ENCODE measurements at regions not wholly inside any gene's neighbourhood (a gene's known extent, or its start where the extent isn't known, plus 50 kb on each side); places are given as distances from the start of the nearest gene placed in this dataset.

DNA sequence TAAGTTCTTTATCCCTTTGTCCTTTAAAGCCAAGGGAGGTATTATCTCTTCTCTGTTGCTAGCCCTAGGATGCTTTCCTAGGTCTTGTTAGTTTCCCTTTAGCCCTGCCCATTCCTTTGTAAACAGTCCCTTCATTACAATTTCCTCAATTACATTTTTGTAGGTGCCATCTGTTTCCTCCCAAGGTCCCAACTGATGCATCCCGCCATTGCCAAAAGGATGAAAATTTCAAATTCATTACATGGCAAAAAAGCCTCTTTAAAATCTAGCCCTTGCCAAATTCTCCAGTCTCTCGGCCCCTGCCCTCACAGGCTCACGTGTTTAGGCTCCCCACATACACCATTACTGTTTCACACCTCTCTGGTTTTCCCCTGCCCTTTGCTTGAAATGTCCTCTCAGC, 151.9 kb upstream of the C1orf87 start:
- no peak for DNase-seq (ENCODE audit: low read depth, low spot score)

DNA sequence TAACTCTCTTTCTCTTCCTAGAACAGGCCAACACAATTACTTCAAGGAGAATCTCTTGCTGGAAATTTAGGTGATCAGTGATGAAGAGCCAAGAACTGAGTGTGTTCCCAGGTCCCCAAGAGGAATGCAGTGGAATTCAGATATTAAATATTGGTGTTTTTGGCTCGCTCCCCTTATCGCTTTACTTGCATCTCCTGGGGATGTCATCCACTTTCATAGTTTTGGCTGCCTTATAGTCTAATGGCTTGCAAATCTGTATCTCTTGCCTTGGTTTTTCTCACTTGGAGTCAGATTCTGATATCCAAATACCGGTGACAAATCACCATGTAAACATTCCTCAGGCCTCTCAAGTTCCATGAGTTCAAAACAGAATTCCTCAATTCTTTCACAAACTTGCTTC, 151.0 kb upstream of the C1orf87 start:
- DNase-seq (ENCODE audit: low read depth, low spot score): no peak

DNA sequence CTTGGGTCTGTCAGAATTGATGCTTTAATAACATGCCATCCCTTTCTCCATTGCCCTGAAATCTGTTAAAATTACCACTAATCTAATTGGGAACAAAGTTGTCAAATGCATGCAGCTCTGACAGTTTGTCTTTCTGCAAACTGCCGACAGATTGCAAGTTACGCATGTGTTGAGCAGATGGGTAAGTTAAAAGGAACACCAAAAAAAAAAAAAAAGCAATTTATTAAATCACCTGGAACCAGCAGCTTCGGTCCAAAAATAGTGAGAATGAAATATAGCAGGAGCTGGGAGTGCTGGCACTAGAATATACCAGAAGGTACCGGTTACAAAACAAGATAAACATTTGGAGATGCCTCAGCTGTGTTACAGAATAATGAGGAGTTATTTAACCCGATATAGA, 149.6 kb upstream of the C1orf87 start:
- DNase-seq (ENCODE audit: low read depth, low spot score): no peak

DNA sequence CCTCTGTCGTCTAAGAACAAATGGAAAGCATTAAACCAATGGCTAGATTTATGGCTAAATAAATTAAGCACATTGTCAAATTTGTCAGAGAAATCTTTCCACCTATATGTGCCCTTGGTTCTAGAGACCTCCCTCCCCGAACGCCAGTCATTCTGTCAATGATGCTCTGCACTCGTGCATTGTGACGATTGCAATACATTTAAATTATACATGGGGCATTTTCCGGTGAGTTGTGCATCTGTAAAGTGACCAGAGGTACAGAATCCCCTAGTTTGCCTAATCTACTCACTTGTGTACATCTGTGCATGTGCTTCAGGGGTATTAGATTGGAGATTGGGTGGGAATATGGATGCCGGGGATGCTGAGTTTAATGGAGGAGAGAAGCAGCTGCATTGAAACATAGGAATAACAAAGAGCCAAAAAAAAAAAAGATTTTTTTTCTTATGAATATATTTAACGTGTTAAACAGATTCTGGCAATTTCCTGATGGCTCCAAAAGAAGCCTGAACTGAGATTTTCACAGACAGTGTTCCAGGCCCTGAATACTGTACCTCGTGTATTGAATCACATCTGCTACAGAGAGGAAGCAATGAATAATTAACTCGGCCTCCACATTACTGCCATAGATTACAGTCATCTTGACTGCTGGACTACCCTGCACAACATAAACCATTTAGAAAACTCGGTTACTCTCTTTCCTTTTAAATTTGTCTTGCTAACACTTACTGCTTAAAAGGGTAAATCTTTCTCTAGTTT, 149.0 kb upstream of the C1orf87 start:
- DNase-seq (ENCODE audit: low read depth, low spot score): no peak

DNA sequence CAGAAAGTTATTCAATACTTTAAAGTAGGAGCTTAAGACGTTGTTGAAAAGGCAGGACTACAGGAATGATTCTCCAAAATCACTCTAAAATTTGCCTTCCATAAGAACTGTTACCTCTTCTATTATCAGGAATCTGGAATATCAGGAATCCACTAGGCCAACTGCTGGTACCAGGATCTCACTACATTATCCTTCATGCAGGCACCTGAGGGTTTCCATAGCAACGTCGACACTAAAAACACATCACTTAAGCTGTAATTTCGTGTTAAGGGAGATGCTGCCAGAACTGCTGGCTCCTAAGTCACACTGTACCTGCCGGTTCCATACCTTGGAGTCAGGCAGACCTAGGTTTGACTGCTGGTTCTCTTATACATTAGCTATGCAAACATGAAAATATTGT, 139.7 kb upstream of the C1orf87 start:
- DNase-seq (ENCODE audit: low read depth, low spot score): no peak

DNA sequence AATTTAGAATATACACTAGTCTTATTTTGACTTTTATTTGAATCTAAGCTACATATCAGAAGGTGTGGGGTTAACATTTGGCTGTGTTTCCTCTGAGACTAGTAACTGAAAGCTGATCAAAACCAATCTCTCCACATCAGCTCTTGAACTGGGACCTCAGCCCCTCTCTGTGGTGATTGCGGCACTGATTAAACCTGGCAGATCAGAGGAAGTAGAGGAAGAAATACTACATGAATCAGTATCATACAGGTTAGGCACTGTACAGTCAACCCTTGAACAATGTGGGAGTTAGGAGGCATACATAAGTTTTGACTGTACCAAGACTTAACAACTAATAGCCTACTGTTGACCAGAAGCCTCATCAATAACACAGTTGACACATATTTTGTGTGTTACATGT, 122.5 kb upstream of the C1orf87 start:
- no peak for DNase-seq (ENCODE audit: low read depth, low spot score)

DNA sequence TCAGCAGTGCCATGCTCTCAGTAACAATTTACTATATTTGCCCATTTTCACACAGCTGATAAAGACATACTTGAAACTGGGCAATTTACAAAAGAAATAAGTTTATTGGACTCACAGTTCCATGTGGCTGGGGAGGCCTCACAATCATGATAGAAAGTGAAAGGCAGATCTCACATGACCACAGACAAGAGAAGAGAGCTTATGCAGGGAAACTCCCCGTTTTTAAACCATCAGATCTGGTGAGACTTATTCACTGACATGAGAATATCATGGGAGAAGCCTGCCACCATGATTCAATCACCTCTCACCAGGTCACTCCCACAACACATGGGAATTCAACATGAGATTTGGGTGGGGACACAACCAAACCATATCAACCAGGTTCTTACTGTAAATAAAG, 112.1 kb upstream of the C1orf87 start:
- DNase-seq (ENCODE audit: low read depth, low spot score): no peak

DNA sequence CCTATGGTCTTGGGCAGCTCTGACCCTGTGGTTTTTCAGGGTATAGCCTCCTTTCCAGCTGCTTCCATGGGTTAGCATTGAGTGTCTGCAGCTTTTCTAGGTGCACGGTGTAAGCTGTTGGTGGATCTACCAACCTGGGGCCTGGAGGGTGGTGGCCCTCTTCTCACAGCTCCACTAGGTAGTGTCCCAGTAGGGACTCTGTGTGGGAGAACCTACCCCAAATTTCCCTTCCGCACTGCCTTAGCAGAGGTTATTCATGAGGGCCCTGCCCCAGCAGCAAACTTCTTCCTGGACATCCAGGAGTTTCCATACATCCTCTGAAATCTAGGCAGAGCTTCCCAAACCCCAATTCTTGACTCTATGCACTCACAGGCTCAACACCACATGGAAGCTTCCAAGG, 111.0 kb upstream of the C1orf87 start:
- DNase-seq (ENCODE audit: low read depth, low spot score): no peak

DNA sequence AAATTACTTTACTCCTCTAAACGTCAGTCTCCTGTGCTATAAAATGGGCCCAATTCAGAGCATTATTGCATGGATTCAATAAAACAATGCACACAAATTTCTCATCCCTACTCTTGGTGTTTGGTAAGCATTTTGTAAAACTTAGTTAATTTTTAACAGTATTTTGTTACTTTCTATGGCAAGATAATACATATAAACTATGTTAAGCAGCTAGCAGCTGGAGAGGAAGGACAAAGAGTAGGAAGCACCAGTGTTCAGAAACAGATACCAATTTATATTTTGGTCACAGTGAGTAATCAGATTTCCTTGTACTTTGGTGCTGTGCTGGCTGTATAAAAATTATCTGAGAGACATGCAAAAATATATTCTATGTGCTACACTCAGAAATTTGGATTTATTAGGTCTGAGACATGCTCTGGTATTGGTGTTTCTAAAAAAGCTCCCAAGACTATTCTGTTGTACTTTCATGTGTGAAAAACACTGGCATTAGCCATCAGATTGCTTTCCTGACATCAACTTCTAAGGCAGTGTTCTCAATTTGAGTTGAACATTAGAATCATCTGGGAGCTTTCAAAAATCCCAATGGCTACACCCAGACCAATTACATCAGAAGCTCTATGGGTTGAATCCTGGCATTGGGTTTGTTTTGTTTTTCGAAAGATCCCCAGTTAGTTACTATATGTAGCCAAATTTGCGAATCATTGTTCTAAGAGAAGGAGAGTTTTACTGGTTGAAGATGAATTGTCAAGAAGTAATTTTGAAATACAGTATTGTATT, 100.3 kb upstream of the C1orf87 start:
- DNase-seq (ENCODE audit: low read depth, low spot score): no peak

DNA sequence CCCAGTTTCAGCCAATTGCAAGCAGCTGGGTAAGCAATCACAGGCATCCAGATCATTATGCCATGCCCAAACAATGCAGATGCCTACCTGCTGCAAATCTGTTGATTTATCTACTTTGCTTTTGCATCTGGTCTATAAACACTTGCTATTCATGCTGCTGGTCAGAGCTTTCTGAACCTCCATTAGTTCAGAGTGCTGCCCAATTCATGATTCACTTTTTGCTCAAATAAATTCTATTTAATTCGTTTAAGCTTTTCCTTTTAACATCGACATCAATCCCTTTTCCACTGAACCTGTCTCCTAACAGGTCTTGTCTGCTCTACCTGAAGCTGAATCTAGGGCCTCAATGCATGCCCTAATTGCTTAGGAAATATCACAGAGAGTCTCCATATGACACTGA, 99.4 kb upstream of the C1orf87 start:
- no peak for DNase-seq (ENCODE audit: low read depth, low spot score)

DNA sequence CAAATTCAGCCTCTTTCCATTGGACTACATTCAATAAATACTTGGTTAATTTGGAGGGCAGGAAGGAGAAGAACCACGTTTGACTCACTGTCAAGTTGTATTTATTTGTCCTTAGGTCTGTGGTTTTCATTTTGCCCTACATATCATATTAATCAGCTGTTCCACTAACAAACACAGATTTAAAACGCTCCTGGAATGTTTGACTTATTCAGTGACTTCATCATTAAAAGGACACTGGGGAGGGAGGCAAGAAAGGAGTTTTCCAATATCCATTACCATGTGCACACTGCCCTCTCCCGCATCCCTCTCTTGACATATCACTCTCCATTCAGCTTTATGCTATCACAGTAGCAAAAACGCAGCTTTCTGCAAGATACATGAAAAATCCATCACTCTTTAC, 98.2 kb upstream of the C1orf87 start:
- no peak for DNase-seq (ENCODE audit: low read depth, low spot score)

DNA sequence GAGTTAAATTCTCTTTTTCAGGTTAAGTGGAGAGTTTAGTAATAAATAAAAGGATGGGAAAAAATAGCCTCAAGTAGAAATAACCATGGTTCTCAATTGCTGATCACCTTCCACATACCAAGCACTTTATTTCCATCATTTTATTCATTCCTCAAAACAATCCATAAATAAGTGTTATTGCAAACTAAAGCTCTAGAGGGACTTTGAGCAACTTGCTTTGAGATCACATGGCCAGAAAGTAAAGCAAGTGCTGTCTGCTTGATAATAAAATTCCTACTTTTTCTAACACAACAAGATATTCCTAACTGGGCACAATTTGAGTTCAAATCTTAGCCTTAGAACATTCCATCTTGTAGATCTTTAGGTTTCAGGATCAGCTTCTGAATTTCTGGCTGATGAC, 97.1 kb upstream of the C1orf87 start:
- no peak for DNase-seq (ENCODE audit: low read depth, low spot score)

DNA sequence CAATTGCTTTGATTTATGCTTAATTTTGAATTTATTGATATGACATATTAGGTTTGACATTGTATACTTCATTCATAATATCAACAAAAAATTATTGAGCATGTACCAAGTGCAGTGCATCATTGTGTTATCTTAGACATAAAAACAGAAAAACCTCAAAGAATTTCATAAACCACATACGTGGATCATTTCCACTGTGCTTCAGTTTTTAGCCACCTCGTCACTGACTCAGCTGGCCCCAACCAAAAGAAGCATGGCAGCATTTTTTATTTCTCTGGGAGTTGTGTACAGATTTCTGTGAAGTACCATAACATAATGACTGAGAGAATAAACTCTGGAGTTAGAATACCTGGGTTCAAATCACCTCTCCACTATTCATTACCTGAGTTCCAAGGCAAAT, 95.6 kb upstream of the C1orf87 start:
- no peak for DNase-seq (ENCODE audit: low read depth, low spot score)

DNA sequence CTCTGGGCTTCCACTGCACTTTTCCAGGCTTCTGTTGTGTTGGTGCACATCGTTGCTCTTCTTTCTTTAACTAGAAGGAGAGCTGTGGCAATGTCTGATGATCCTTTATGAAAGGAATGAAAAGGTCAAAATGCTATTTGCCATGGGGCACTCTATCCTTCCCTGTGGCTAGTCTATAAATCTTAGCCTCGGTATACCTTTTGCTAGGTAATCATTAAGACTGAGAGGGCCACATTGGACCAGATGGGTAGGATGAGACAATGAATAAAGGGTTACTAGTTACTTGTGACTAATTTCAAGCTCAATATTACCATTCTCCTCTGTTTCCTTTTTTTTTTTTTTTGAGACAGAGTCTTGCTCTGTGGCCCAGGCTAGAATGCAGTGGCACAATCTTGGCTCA, 89.4 kb upstream of the C1orf87 start:
- DNase-seq (ENCODE audit: low read depth, low spot score): no peak

DNA sequence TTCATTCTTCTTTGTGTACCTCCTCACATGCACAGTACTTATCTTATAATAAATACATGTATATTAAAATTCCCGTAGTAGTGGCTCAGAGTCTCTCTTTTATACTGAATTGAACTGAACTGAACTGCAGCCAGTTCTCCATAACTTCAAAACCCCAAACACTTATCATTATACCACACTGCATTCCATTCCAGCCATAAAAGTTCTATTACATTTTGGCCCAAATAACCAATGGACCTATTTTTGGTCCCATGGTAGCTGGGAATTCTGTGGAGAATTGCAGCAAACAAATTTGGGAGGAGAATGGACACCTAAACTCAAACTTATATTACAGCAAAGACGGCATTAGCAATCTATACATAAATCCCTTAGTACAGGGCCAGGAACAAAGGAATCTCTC, 86.6 kb upstream of the C1orf87 start:
- no peak for DNase-seq (ENCODE audit: low read depth, low spot score)

DNA sequence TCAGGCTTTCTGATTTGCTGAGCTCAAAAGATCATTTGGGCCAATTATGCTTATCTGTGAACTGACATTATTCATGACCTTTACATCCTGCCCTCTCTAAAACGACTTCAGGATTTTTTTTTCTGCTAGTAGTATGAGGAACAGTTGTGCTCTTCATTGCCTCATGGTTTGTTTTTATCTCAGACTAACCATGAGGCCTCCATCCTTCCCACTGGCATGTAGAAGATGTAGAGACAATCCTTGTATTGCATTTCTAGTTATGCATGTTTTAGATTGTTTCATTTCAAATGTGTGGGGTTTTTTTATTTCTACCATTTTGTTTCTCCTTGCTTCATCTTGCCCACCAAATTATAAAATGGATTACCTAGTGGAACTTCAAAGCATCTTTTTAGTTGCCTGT, 82.8 kb upstream of the C1orf87 start:
- DNase-seq (ENCODE audit: low read depth, low spot score): no peak

DNA sequence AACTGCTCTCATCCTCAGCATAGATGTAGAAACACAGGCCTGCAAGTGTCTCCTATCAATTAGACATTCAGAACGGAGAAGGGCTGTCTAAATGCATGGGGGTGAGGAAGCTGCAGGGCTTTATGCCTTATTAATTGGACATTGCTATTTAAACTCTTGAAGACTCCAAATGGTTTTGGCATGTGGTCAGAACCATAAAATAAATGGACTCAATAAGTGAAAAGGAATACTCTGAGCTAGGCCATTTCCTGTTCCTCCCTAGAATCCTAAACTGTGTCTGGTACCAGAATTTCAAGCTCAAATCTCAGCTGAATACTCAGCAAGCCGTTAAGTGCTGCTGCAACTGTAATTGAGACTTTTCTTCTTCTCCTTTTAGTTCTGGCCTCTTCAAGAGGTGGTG, 80.4 kb upstream of the C1orf87 start:
- DNase-seq (ENCODE audit: low read depth, low spot score): no peak

DNA sequence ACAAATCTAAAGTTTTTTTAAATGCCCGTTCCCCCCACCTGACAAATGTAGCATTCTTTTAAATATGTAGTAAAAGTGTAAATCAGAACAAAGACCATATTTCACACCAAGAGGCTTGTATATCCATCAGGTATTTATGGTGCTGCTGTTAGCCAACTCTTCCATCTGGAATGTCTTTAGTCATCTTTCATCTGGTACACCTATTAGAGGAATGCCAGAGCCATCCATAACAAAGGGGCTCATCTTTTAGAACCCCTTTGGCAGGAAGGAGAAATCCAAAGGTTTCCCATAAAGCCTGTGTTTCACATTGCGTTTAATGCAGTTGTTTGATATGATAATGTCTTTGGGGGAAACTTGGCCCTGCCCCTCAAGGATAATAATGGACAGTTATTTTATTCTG, 79.3 kb upstream of the C1orf87 start:
- no peak for DNase-seq (ENCODE audit: low read depth, low spot score)

DNA sequence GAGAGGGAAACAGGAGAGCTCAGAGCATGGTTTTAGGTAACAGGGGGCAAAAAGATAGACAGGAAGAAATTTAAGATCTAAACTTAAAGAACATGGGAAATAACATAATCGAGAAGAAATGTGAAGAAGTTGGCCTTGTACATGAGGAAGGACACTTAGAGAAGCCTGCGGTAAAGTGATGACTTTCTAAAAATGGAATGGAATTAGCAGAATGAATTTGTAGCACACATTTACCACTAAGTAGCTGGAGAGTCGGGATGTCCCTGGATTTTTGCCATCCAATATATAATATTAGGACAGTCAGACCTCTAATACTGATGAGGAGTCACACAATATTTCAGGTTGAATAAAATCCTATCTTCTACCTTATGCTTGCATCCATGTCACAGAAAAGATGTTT, 77.7 kb upstream of the C1orf87 start:
- no peak for DNase-seq (ENCODE audit: low read depth, low spot score)

DNA sequence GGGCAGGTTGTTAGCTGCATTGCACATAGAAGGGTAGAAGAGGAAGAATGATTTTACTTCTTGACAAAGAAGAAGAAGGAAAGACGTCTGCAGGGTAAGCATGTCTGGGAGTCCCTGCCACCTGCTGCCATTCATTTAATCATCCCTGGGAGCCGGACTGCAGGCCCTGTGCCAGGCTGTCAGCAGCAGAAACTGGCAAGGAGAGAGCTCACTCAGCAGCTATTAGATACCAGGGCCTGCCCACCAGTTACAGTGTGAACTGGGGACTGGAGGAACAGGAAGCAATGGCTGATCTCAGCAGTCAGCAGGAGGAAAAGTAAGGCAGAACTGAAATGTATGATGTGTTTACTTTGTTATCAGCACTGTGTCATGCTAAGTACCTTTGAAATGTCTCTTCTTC, 75.7 kb upstream of the C1orf87 start:
- no peak for DNase-seq (ENCODE audit: low read depth, low spot score)

DNA sequence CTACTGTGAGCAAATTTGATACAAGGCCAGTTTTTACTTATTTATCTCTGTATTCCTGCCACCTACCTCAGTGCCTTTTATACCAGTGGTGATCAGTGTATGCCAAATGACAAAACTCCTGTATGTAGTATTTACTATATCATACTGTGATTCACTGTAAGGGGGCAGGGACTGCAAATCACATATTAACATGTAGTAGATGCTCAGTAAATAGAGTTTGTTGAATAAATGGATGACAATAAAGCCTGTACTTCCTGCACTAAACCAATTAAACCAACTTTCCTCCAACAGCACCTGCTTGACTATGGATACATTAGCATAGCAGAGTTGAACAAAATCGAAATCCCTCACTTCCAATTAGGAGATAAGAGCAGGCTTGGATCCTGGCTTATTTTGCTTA, 73.3 kb upstream of the C1orf87 start:
- no peak for DNase-seq (ENCODE audit: low read depth, low spot score)

DNA sequence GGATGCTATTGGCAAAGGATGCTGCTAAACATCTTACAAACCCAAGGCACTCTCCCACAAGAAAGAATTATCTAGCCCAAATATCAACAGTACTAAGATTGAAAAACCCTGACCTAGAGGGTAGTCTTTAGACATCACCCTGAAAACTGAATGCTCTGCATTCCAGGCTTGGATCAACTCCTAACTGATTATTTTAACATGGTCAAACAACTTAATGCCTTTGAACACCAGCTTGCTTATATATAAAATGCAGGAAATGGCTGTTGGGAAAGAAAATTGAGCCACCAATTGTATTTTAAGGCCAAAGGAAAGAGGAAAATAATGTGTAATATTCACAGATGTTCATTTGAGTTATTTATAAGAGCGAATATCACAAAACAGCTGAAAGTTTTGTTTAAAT, 72.2 kb upstream of the C1orf87 start:
- no peak for DNase-seq (ENCODE audit: low read depth, low spot score)

DNA sequence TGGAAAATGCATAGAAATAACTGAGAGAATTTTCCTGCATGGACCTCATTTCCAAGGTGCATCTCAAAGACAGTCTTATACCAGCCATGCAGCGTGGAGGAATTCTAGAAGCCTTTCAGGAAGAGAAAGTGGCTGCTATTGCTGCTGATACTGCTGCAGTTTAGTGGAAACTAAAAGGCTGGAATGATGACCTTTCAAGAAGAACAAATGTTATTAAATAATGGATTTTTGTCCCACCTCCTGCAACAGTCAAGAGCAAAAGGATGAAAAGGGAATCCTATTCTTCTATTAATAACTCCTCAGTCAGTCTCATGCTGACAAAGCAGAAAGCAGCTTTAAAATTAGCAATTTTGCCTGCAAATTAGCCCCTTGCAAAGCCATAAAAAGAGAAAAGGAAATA, 68.2 kb upstream of the C1orf87 start:
- no peak for DNase-seq (ENCODE audit: low read depth, low spot score)

DNA sequence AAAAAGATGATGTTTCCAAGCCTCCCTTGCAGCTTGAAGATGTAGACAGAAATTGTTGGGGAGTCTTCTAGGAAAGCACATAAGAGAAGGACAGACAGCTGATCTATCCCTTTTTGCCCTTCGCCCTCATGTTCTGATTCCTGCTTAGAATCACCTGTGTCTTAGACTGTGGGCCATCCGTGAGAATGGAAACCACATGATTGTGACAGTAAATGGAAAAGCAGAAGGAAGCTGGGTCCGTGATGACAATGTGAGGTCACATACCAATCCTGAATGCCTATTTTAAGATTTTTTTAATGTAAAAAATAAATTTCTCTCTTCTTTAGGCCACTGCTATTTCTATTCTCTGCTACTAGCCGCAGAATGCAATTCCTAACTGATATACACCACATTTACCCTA, 67.7 kb upstream of the C1orf87 start:
- no peak for DNase-seq (ENCODE audit: low read depth, low spot score)

All from iPS DF 19.7 (cell line).